Thyroid gland (tissue), 4 donors: ENCODE measurements at regions not wholly inside any gene's neighbourhood (a gene's known extent, or its start where the extent isn't known, plus 50 kb on each side); places are given as distances from the start of the nearest gene placed in this dataset.

Experiments used
- DNase-seq, 2 donors: peaks; one replicate each; pipeline ENCODE4 v3.0.0-alpha.2; 2019
- H3K27ac ChIP-seq, 3 donors: fragments of 200-600 bp; sonication (generic); 1 replicate in 2 of 3; 2 replicates in 1 of 3; pipeline ENCODE4 v1.5.1; 2016 to 2019; ENCODE audit warnings: mild to moderate bottlenecking in 1 of 3, moderate library complexity in 1 of 3
- H3K27me3 ChIP-seq: fragments of 200-600 bp; sonication (generic); one replicate; pipeline ENCODE4 v1.5.1; 2019
- H3K36me3 ChIP-seq, 2 donors: fragments of 200-600 bp; sonication (generic); one replicate each; pipeline ENCODE4 v1.5.1; 2016 to 2019
- H3K4me1 ChIP-seq, 2 donors: fragments of 200-600 bp; sonication (generic); one replicate each; pipeline ENCODE4 v1.5.1; 2017 to 2019
- H3K4me3 ChIP-seq, 3 donors: fragments of 200-600 bp; sonication (generic); replicated peaks in 1 of 3; 1 replicate in 2 of 3; 2 replicates in 1 of 3; pipeline ENCODE4 v1.5.1; 2016; ENCODE audit warnings: mild to moderate bottlenecking in 1 of 3
- H3K9me3 ChIP-seq: fragments of 200-600 bp; sonication (generic); one replicate; pipeline ENCODE4 v1.5.1; 2017
- POLR2A ChIP-seq, 2 donors: fragments of 450-650 bp; IDR thresholded peaks; one replicate each; pipeline ENCODE4 v1.6.1; 2017; ENCODE audit warnings: antibody characterized with exemption in 2 of 2, mild to moderate bottlenecking in 2 of 2, moderate library complexity in 1 of 2
- WGBS, 2 donors: methylation state at CpG; one replicate each; pipeline ENCODE4 v1.1.5; 2017; 5-methylcytosine and 5-hydroxymethylcytosine counted together
- intact Hi-C: fragments of 100-400 bp; cut with DNase I; formaldehyde crosslinking; loops from one replicate; pipeline ENCODE4 v1.15.1; 2023
- TF ChIP-seq, protein P1 (sequence below), 6 experiments: fragments of 200-600 bp in 3 of 6; fragments of 450-650 bp in 3 of 6; sonication (generic) in 3 of 6; IDR thresholded peaks; one replicate each; pipeline ENCODE4 v1.5.1; 2016 to 2019; ENCODE audit warnings: antibody characterized with exemption in 6 of 6, mild to moderate bottlenecking in 2 of 6, inconsistent platforms in 1 of 6, moderate library complexity in 1 of 6

DNA sequence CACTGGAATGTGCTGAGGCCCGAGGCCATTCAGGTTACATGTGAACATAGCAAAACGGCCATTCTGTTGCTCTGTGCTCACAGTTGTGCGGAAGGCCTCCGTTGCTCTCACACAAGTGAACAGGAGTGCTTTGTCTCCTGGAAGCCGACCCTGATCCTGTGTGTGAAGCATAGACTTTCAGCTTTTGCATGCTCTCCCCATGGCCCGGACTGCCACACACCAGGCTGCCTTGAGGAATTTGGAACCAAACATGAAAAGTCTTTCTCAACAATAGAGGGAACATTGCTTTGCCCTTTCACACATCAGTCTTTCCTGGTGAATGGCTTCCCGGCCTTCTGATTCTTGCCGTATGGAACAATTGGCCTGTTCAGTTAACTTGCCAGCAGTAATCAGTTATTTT, 154.8 kb upstream of the LRIG1 start:
- intact Hi-C loops: no loop called here
- no peak for DNase-seq
- TF ChIP-seq, protein P1, sequence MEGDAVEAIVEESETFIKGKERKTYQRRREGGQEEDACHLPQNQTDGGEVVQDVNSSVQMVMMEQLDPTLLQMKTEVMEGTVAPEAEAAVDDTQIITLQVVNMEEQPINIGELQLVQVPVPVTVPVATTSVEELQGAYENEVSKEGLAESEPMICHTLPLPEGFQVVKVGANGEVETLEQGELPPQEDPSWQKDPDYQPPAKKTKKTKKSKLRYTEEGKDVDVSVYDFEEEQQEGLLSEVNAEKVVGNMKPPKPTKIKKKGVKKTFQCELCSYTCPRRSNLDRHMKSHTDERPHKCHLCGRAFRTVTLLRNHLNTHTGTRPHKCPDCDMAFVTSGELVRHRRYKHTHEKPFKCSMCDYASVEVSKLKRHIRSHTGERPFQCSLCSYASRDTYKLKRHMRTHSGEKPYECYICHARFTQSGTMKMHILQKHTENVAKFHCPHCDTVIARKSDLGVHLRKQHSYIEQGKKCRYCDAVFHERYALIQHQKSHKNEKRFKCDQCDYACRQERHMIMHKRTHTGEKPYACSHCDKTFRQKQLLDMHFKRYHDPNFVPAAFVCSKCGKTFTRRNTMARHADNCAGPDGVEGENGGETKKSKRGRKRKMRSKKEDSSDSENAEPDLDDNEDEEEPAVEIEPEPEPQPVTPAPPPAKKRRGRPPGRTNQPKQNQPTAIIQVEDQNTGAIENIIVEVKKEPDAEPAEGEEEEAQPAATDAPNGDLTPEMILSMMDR (IDR thresholded peaks at IDR 0.05): no peak
- TF ChIP-seq POLR2A (IDR thresholded peaks at IDR 0.05): no peak
- H3K4me3 ChIP-seq: no peak overlapping the region
- 78 to 84% methylated on average over 8 of the region's 8 CpGs for WGBS, 2 donors
- H3K36me3 ChIP-seq: no peaks in the 10 kb centered on the region
- no peak overlapping the region for H3K27ac ChIP-seq
- no peaks in the 10 kb centered on the region for H3K4me1 ChIP-seq
- H3K9me3 ChIP-seq: no peaks in the 10 kb centered on the region
- H3K27me3 ChIP-seq: no peaks in the 10 kb centered on the region

DNA sequence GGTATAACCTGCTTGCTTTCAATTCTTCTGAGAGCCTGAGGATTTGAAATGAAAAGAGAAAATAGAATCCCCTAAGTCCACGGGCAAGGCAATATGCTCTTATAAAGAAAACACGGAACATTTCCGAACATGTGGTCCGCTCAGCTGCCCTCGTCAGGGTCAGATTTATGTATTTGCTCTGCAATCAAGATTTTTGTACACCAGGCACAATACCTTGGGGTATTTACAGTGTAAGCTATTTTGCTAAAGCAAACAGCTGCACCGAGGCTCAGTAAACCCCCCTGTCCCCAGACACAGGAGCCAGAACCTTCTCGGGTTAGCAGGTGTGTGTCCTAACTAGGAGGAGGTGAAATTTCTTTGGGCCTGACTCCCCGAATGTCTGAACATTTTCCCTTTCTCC, 155.8 kb upstream of the LRIG1 start:
- TF ChIP-seq, protein P1 (IDR thresholded peaks at IDR 0.05): no peak
- no peak for TF ChIP-seq POLR2A (IDR thresholded peaks at IDR 0.05)
- H3K4me1 ChIP-seq: no peaks in the 10 kb centered on the region
- H3K27ac ChIP-seq: no peak overlapping the region
- no peaks in the 10 kb centered on the region for H3K9me3 ChIP-seq
- H3K27me3 ChIP-seq: no peaks in the 10 kb centered on the region
- 81 to 82% methylated on average over 8 of the region's 8 CpGs for WGBS, 2 donors
- no peak for DNase-seq
- intact Hi-C loops: no loop called here
- H3K4me3 ChIP-seq: no peak overlapping the region
- H3K36me3 ChIP-seq: no peaks in the 10 kb centered on the region

DNA sequence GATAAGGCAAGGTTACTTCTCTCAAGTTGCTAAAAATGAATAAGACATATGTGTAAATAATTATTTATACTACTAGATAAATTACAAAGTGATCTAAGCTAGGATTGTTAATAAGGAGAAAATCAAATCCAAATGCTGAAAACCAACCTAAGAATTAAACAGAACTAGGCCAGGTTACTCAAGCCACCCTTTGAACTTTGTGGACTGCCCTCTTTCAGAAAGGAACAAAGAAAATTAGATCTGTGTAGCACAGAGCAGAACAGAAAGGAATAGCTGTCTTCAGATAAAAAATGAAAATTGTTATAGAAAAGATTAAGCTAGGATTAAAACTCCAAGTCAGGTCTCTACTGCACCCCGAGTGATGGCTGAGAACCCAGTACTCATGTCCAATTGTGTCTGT, 158.2 kb upstream of the LRIG1 start:
- DNase-seq: no peak
- TF ChIP-seq, protein P1 (IDR thresholded peaks at IDR 0.05): no peak
- no peak for TF ChIP-seq POLR2A (IDR thresholded peaks at IDR 0.05)
- Histone ChIP-seq H3K4me3 (no peak overlapping the region), H3K36me3 (no peaks in the 10 kb centered on the region), H3K9me3 (no peaks in the 10 kb centered on the region), H3K4me1 (no peaks in the 10 kb centered on the region), H3K27ac (no peak overlapping the region), H3K27me3 (no peaks in the 10 kb centered on the region)
- WGBS, 2 donors: 94 to 100% methylated on average over 1 of the region's 1 CpG
- intact Hi-C loops: no loop called here

DNA sequence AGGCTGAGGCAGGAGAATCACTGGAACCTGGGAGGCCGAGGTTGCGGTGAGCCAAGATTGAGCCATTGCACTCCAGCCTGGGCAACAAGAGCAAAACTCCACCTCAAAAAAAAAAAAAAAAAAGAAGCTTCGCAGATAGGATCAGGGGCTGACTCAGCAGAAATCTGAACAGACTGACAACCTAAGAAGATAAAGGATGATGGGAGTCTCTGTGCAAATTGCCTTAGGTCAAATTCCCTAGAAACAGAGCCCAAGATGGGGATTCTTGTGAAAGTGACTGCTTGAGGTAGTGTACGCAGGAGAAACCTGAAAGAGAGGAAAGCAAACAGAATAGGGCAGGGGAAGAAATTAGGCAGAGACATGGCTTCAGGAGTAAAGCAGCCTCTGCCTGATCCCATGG, 160.8 kb upstream of the LRIG1 start:
- 93% methylated on average over 4 of the region's 4 CpGs for WGBS, 2 donors
- intact Hi-C loops: no loop called here

DNA sequence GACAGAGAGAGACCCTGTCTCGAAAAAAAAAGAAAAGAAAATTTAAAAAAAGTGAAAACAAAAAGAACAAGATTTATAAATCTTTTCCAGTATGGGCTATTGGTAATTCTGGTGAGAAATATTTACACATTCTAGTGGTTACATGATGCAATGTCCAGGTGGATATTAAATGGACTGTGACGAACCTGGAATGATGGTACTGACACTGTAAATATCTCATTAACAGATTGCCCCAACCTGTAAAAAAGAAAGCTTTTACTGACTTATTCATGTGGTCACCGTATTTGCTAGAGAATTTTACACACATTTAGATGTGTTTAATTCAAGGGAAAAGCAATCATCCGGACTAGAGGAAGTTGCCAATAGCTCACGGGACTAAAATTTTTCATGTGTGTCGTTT, 162.1 kb upstream of the LRIG1 start:
- Histone ChIP-seq H3K27me3 (no peaks in the 10 kb centered on the region), H3K27ac (no peak overlapping the region), H3K36me3 (no peaks in the 10 kb centered on the region), H3K4me3 (no peak overlapping the region), H3K9me3 (no peaks in the 10 kb centered on the region), H3K4me1 (no peaks in the 10 kb centered on the region)
- intact Hi-C loops: no loop called here
- 89 to 91% methylated on average over 6 of the region's 6 CpGs for WGBS, 2 donors
- no peak for TF ChIP-seq POLR2A (IDR thresholded peaks at IDR 0.05)
- TF ChIP-seq, protein P1 (IDR thresholded peaks at IDR 0.05): no peak
- no peak for DNase-seq

More for the DNA sequence above, 160.8 kb upstream of the LRIG1 start:
- no peak for TF ChIP-seq POLR2A (IDR thresholded peaks at IDR 0.05)
- TF ChIP-seq, protein P1 (IDR thresholded peaks at IDR 0.05): no peak
- Histone ChIP-seq H3K4me3 (no peak overlapping the region), H3K36me3 (no peaks in the 10 kb centered on the region), H3K27me3 (no peaks in the 10 kb centered on the region), H3K4me1 (no peaks in the 10 kb centered on the region), H3K9me3 (no peaks in the 10 kb centered on the region), H3K27ac (no peak overlapping the region)
- no peak for DNase-seq
